GM12872 (cell line): ENCODE measurements at regions not wholly inside any gene's neighbourhood (a gene's known extent, or its start where the extent isn't known, plus 50 kb on each side); places are given as distances from the start of the nearest gene placed in this dataset.

Experiments
- CTCF ChIP-seq: IDR thresholded peaks from 3 replicates; pipeline ENCODE4 v1.5.1; 2011; ENCODE audit warnings: low read depth, mild to moderate bottlenecking, low read length, moderate library complexity; ENCODE audit not compliant: insufficient read depth

GRCh38 chr22:34015642-34016041 is 95.4 kb upstream of the LARGE1 start:
- no peak for TF ChIP-seq CTCF

- TF ChIP-seq CTCF, result no peak
These were observed 96.9 kb upstream of the LARGE1 start for GRCh38 chr22:34017205-34017604.

- no peak for TF ChIP-seq CTCF
These were observed 99.0 kb upstream of the LARGE1 start for GRCh38 chr22:34019190-34019845.

- no peak for TF ChIP-seq CTCF
These were observed 114.9 kb upstream of the LARGE1 start for GRCh38 chr22:34035209-34035608.

GRCh38 chr22:34036931-34037330 is 116.7 kb upstream of the LARGE1 start:
- no peak for TF ChIP-seq CTCF

GRCh38 chr22:34038801-34039555 is 118.7 kb upstream of the LARGE1 start:
- no peak for TF ChIP-seq CTCF

- TF ChIP-seq CTCF, result no peak
These were observed 125.0 kb upstream of the LARGE1 start for GRCh38 chr22:34045311-34045710.
